ENCODE measurements at regions not wholly inside any gene's neighbourhood (a gene's known extent, or its start where the extent isn't known, plus 50 kb on each side); places are given as distances from the start of the nearest gene placed in this dataset.

- TF ChIP-seq KAT2B (IDR thresholded peaks at IDR 0.05; ENCODE audit: low read depth, low read length), result no peak
- no peak for TF ChIP-seq ZC3H11A (IDR thresholded peaks at IDR 0.05; ENCODE audit: low read depth, low read length)
- no peak for TF ChIP-seq HDGF (IDR thresholded peaks at IDR 0.05)
- TF ChIP-seq, protein P1, sequence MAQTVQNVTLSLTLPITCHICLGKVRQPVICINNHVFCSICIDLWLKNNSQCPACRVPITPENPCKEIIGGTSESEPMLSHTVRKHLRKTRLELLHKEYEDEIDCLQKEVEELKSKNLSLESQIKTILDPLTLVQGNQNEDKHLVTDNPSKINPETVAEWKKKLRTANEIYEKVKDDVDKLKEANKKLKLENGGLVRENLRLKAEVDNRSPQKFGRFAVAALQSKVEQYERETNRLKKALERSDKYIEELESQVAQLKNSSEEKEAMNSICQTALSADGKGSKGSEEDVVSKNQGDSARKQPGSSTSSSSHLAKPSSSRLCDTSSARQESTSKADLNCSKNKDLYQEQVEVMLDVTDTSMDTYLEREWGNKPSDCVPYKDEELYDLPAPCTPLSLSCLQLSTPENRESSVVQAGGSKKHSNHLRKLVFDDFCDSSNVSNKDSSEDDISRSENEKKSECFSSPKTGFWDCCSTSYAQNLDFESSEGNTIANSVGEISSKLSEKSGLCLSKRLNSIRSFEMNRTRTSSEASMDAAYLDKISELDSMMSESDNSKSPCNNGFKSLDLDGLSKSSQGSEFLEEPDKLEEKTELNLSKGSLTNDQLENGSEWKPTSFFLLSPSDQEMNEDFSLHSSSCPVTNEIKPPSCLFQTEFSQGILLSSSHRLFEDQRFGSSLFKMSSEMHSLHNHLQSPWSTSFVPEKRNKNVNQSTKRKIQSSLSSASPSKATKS (CRISPR knock-in tag; IDR thresholded peaks at IDR 0.05), result no peak
These were observed 413.1 kb downstream of the MED13L start (continued) for GRCh38 chr12:115864396-115864795.

DNA sequence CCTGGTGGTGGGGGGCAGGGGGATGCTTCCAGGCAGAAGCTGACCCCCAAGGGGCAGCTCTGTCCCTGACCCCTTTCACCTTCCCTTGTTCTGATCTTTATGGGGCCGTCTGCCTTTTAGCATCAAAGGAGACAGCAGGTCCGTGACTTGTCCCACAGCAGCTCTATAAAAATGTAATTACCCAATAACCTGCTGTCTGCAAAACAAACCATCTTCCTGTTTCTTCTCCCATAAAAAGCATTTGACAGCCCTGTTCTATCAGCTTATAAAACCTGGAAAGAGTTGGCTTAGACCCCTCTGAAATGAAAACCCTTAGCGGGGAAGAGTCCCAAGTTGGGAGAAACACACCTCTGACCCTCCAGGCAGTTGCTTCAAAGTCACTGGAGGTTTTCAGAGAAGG is 416.9 kb downstream of the MED13L start:
- FAIRE-seq, result no peak
- BruUV-seq (replicated peaks), result no TSS peak
- no peak for TF ChIP-seq IRF2 (CRISPR knock-in tag; IDR thresholded peaks at IDR 0.05)
- no peak for TF ChIP-seq BMI1 (IDR thresholded peaks at IDR 0.05; ENCODE audit: low read length)
- no peak for TF ChIP-seq ATF7 (IDR thresholded peaks at IDR 0.05)
- no peak for TF ChIP-seq SRSF7 (optimal IDR thresholded peaks at IDR 0.05; ENCODE audit: low read depth, low read length)
- TF ChIP-seq ESRRA (IDR thresholded peaks at IDR 0.05; ENCODE audit: borderline replicate concordance, low read depth), result no peak
- no peak for TF ChIP-seq ZNF589 (CRISPR knock-in tag; IDR thresholded peaks at IDR 0.05; ENCODE audit: low read depth)
- TF ChIP-seq E4F1 (CRISPR knock-in tag; IDR thresholded peaks at IDR 0.05; ENCODE audit: borderline replicate concordance), result no peak
- no peak for TF ChIP-seq ZNF57 (CRISPR knock-in tag; IDR thresholded peaks at IDR 0.05)
- no peak for TF ChIP-seq THRAP3 (IDR thresholded peaks at IDR 0.05; ENCODE audit: borderline replicate concordance)
- no peak for TF ChIP-seq TBL1XR1 (IDR thresholded peaks at IDR 0.05; ENCODE audit: low read length in 2 of 2)
- TF ChIP-seq POU5F1 (IDR thresholded peaks at IDR 0.05; ENCODE audit: borderline replicate concordance, low read depth, low read length, partially characterized antibody), result no peak
- no peak for TF ChIP-seq ATF2 (CRISPR knock-in tag; IDR thresholded peaks at IDR 0.05)
- no peak for TF ChIP-seq EZH2 (IDR thresholded peaks at IDR 0.05; ENCODE audit: borderline replicate concordance, low read depth, low read length)

More for the DNA sequence above, 416.9 kb downstream of the MED13L start:
- ATAC-seq, result no peak
- Histone ChIP-seq H4K20me1 (replicated peaks; ENCODE audit: control insufficient read depth, insufficient read depth, low read length) (no peaks in the 10 kb centered on the region), H3K27me3 (ENCODE audit: control insufficient read depth in 2 of 2, insufficient read depth in 2 of 2, low read length in 2 of 2) (peaks cover 11 to 19% of the 10 kb centered on the region in 2 experiments; a peak in 3 of 5 replicates), H3K27ac (ENCODE audit: extremely low read depth, low read depth, low read length) (no peak overlapping the region), H3K36me3 (ENCODE audit: control insufficient read depth, insufficient read depth, low read length) (no peaks in the 10 kb centered on the region), H3K9me3 (replicated peaks; ENCODE audit: control insufficient read depth, insufficient read depth, low read depth, low read length) (no peaks in the 10 kb centered on the region), H3K4me1 (replicated peaks in 1 of 2; ENCODE audit: control insufficient read depth in 2 of 2, insufficient read depth in 2 of 2, low read length in 2 of 2) (no peaks in the 10 kb centered on the region), H3K9me1 (ENCODE audit: control insufficient read depth, insufficient read depth, low read length) (no peaks in the 10 kb centered on the region), H2AFZ (ENCODE audit: low read depth, low read length) (no peak overlapping the region), H3K9ac (ENCODE audit: insufficient read depth in 1 of 2, low read depth in 2 of 2, low read length in 2 of 2) (no peak overlapping the region), H3K4me3 (no peak overlapping the region), H3K79me2 (ENCODE audit: control insufficient read depth, insufficient read depth, low read length) (no peaks in the 10 kb centered on the region), H3K4me2 (ENCODE audit: insufficient read depth, low read length) (no peak overlapping the region)
- CTCF ChIA-PET (ENCODE audit: low intra/inter-chr PET ratio), result no interaction called here
- POLR2A ChIA-PET, result no interaction called here
- no peak for DNase-seq (ENCODE audit: extremely low read depth in 1 of 4, low spot score in 3 of 4)
- in situ Hi-C loops (cut with MboI), result no loop called here
- intact Hi-C loops (cut with micrococcal nuclease), result no loop called here
- 3% methylated on average over 3 of the region's 3 CpGs for WGBS (ENCODE audit: insufficient coverage, low coverage, missing lambda C conversion rate)

Measured in K562 (cell line).